Keratinocyte (primary cell): ENCODE measurements at regions not wholly inside any gene's neighbourhood (a gene's known extent, or its start where the extent isn't known, plus 50 kb on each side); places are given as distances from the start of the nearest gene placed in this dataset.

Source experiments
- DNase-seq: peaks from one replicate; pipeline ENCODE4 v3.0.0-alpha.2; 2011; ENCODE audit warnings: low read depth, missing footprints, low spot score
- FAIRE-seq: peaks from 2 replicates; lab custom pipeline; 2011; peaks lifted over from hg19 to GRCh38; lab: Jason Lieb, UNC
- H2AFZ ChIP-seq: 2 replicates; pipeline ENCODE4 v1.6.0; 2012; ENCODE audit warnings: low read length, control low read depth, inconsistent platforms; ENCODE audit not compliant: control insufficient read depth
- H3K27ac ChIP-seq: 2 replicates; pipeline ENCODE4 v1.5.1; 2011; ENCODE audit warnings: low read length; ENCODE audit not compliant: control insufficient read depth, insufficient read depth
- H3K27me3 ChIP-seq: 3 replicates; pipeline ENCODE4 v1.6.0; 2011; ENCODE audit warnings: low read length; ENCODE audit not compliant: control insufficient read depth, insufficient read depth; ENCODE audit errors: extremely low read depth
- H3K36me3 ChIP-seq, 2 experiments: 2 replicates in 1 of 2; 3 replicates in 1 of 2; pipeline ENCODE4 v1.5.1; 2011; ENCODE audit warnings: low read length in 2 of 2, mild to moderate bottlenecking in 1 of 2; ENCODE audit not compliant: control insufficient read depth in 2 of 2, insufficient read depth in 2 of 2; ENCODE audit errors: extremely low read depth in 1 of 2
- H3K4me1 ChIP-seq: 3 replicates; pipeline ENCODE4 v1.5.1; 2011; ENCODE audit warnings: low read length; ENCODE audit not compliant: control insufficient read depth, insufficient read depth; ENCODE audit errors: extremely low read depth
- H3K4me2 ChIP-seq: 3 replicates; pipeline ENCODE4 v1.6.0; 2011; ENCODE audit warnings: low read depth, low read length; ENCODE audit not compliant: control insufficient read depth, insufficient read depth; ENCODE audit errors: extremely low read depth
- H3K4me3 ChIP-seq, 3 experiments: fragments of 200-600 bp in 1 of 3; sonication (generic) in 1 of 3; 2 replicates in 2 of 3; 3 replicates in 1 of 3; pipeline ENCODE4 v1.5.1; 2011 to 2016; ENCODE audit warnings: low read length in 3 of 3, mild to moderate bottlenecking in 3 of 3, control low read depth in 2 of 3, inconsistent platforms in 1 of 3, low read depth in 1 of 3, mixed read lengths in 1 of 3, mixed run types in 1 of 3, moderate library complexity in 1 of 3; ENCODE audit not compliant: control insufficient read depth in 2 of 3, insufficient read depth in 2 of 3; ENCODE audit errors: extremely low read depth in 1 of 3
- H3K79me2 ChIP-seq: 2 replicates; pipeline ENCODE4 v1.6.0; 2012; ENCODE audit warnings: low read length; ENCODE audit not compliant: control insufficient read depth, insufficient read depth
- H3K9ac ChIP-seq: 3 replicates; pipeline ENCODE4 v1.6.0; 2011; ENCODE audit warnings: low read length; ENCODE audit not compliant: control insufficient read depth, insufficient read depth; ENCODE audit errors: extremely low read depth
- H3K9me1 ChIP-seq: 3 replicates; pipeline ENCODE4 v1.6.0; 2011; ENCODE audit warnings: low read length; ENCODE audit not compliant: control insufficient read depth, insufficient read depth; ENCODE audit errors: extremely low read depth
- H3K9me3 ChIP-seq: 2 replicates; pipeline ENCODE4 v1.5.1; 2012; ENCODE audit warnings: low read depth, low read length; ENCODE audit not compliant: control insufficient read depth
- H4K20me1 ChIP-seq: 3 replicates; pipeline ENCODE4 v1.6.0; 2011; ENCODE audit warnings: low read length; ENCODE audit not compliant: control insufficient read depth, insufficient read depth; ENCODE audit errors: extremely low read depth
- EZH2 ChIP-seq: IDR thresholded peaks from one replicate; pipeline ENCODE4 v1.6.1; 2012; ENCODE audit warnings: inconsistent platforms, mild to moderate bottlenecking, low read length, moderate library complexity
- dilution Hi-C: fragments of 300-500 bp; cut with MboI; formaldehyde crosslinking; loops from one replicate; pipeline ENCODE4 v1.7.0; 2020; ENCODE audit warnings: low sequenced_read_pairs; ENCODE audit not compliant: extremely low pct_ligation_motif_present
- TF ChIP-seq, protein P1 (sequence below), 3 experiments: IDR thresholded peaks in 1 of 3; conservative IDR thresholded peaks in 1 of 3; optimal IDR thresholded peaks in 1 of 3; 2 replicates in 2 of 3; 3 replicates in 1 of 3; pipeline versions ENCODE3 to v1.5.1; 2011; ENCODE audit warnings: low read length in 3 of 3, mild to moderate bottlenecking in 3 of 3, moderate library complexity in 2 of 3, control low read depth in 1 of 3, inconsistent platforms in 1 of 3; ENCODE audit not compliant: insufficient read depth in 2 of 3; ENCODE audit errors: extremely low read depth in 1 of 3

DNA sequence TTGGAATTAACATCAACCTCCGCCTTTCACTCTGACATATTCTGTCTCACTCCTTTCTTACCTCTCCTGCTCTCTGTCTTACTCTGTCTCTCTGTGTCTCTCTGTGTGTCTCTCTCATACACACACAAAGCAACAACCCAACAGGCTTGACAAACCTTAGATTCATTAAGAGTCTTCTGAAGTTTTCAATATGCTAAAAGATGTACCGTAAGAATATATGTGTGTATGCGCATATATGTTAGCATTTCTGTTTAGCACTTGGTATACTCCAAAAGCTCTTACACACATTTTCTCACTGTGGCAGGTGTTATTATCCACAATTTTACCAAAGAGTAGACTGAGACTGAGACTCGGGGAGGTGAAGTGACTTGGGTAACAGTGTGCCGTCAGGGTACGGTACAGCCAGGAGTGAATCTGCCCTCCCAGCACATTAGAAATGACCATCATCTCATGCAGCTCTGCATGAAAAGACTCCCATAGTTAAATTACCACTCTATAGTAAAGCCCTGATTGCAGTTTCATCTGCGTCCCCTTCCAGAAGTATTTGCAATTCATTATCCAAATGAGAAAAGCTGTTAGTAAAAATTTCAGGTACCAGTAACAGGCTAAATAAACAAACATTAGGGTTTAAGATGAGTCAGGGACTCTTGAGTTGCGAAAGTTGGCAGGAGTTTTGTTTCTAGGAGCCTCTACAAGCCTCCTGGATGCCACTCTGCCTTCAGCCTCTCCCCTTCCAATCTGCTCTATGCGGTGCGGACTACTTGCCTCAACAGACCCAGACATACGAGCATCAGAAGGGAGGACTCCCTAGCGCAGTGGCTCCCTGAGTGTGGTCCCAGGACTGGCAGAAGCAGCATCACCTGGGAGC lies 195.2 kb upstream of the TMEM45B start:
- H3K27ac ChIP-seq = no peak overlapping the region
- no peaks in the 10 kb centered on the region for H3K36me3 ChIP-seq
- peak overlapping the region; percentile 18 for H3K4me2 ChIP-seq
- no peak overlapping the region for H2AFZ ChIP-seq
- H3K9ac ChIP-seq = no peak overlapping the region
- H3K9me1 ChIP-seq = no peaks in the 10 kb centered on the region
- dilution Hi-C loops = no loop called here
- peak; percentile 82 for FAIRE-seq
- TF ChIP-seq EZH2 = no peak
- TF ChIP-seq, protein P1, sequence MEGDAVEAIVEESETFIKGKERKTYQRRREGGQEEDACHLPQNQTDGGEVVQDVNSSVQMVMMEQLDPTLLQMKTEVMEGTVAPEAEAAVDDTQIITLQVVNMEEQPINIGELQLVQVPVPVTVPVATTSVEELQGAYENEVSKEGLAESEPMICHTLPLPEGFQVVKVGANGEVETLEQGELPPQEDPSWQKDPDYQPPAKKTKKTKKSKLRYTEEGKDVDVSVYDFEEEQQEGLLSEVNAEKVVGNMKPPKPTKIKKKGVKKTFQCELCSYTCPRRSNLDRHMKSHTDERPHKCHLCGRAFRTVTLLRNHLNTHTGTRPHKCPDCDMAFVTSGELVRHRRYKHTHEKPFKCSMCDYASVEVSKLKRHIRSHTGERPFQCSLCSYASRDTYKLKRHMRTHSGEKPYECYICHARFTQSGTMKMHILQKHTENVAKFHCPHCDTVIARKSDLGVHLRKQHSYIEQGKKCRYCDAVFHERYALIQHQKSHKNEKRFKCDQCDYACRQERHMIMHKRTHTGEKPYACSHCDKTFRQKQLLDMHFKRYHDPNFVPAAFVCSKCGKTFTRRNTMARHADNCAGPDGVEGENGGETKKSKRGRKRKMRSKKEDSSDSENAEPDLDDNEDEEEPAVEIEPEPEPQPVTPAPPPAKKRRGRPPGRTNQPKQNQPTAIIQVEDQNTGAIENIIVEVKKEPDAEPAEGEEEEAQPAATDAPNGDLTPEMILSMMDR (optimal IDR thresholded peaks at IDR 0.05 in 1 of 3, IDR thresholded peaks at IDR 0.05 in 1 of 3, conservative IDR thresholded peaks at IDR 0.05 in 1 of 3; ENCODE audit: extremely low read depth in 1 of 3, insufficient read depth in 2 of 3, low read length in 3 of 3) = no peak
- H3K9me3 ChIP-seq = no peaks in the 10 kb centered on the region
- no peaks in the 10 kb centered on the region for H4K20me1 ChIP-seq
- H3K27me3 ChIP-seq = no peaks in the 10 kb centered on the region
- no peak overlapping the region for H3K4me3 ChIP-seq
- no peak for DNase-seq
- peaks cover 11% of the 10 kb centered on the region for H3K4me1 ChIP-seq
- no peaks in the 10 kb centered on the region for H3K79me2 ChIP-seq

DNA sequence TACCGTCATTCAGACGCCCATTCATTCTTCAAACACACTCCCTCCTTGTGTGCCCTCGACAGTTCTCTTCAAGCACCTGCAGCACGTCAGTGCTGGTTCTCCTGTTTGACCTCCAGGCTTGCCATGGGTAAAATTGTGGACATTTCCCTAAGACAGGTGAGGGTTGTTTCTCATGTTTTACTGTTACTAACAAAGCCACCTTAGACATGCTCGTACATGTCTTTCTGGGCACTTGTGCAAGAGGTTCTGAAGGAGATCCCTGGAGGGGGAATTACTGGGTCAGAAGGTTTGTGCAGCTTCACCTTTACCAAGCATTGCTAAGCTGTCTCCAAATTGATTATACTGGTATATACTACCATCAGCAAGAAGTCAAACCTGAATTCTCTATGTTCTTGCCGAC lies 189.7 kb upstream of the TMEM45B start:
- no peaks in the 10 kb centered on the region for H3K27me3 ChIP-seq
- H2AFZ ChIP-seq = peak overlapping the region; percentile 38
- no peaks in the 10 kb centered on the region for H4K20me1 ChIP-seq
- H3K4me3 ChIP-seq = no peak overlapping the region
- no peak overlapping the region for H3K9ac ChIP-seq
- FAIRE-seq = peak; percentile 88
- peaks cover 13% of the 10 kb centered on the region for H3K4me1 ChIP-seq
- peak overlapping the region; percentile 47 for H3K4me2 ChIP-seq
- TF ChIP-seq EZH2 = no peak
- TF ChIP-seq, protein P1 (optimal IDR thresholded peaks at IDR 0.05 in 1 of 3, IDR thresholded peaks at IDR 0.05 in 1 of 3, conservative IDR thresholded peaks at IDR 0.05 in 1 of 3; ENCODE audit: extremely low read depth in 1 of 3, insufficient read depth in 2 of 3, low read length in 3 of 3) = no peak
- dilution Hi-C loops = no loop called here
- DNase-seq = no peak
- no peaks in the 10 kb centered on the region for H3K36me3 ChIP-seq
- no peak overlapping the region for H3K27ac ChIP-seq
- no peaks in the 10 kb centered on the region for H3K9me3 ChIP-seq
- H3K79me2 ChIP-seq = no peaks in the 10 kb centered on the region
- H3K9me1 ChIP-seq = no peaks in the 10 kb centered on the region
